ENCODE measurements at regions not wholly inside any gene's neighbourhood (a gene's known extent, or its start where the extent isn't known, plus 50 kb on each side); places are given as distances from the start of the nearest gene placed in this dataset.

DNA sequence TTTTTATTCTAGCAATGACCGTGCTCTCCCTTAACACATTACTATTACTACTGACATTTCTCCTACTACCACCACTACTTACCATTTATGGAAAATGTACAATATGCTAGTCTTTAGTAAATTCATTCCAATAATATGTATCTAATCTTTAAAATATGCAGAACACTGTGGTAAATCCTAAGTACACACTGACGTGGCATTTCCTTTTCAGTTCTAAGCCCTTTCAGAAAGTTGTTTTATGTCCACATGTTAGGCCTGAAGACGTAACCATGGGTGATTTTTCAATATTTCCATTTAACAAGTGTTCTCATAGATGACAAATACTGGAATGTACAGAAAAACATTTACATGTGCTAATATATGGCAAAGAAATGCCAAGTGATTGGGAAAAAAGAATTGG is 268.6 kb upstream of the SLIT2 start:
- Mint-ChIP-seq H3K4me3 (no peak overlapping the region), H3K27ac (no peak overlapping the region), H3K27me3 (ENCODE audit: low read depth) (no peaks in the 10 kb centered on the region), H3K4me1 (peaks cover 6% of the 10 kb centered on the region), H3K9me3 (peaks cover 38% of the 10 kb centered on the region), H3K36me3 (peaks cover 2% of the 10 kb centered on the region)
- DNase-seq (ENCODE audit: low spot score in 2 of 2, unreplicated experiment in 2 of 2), result no peak
- TF ChIP-seq, protein P1, sequence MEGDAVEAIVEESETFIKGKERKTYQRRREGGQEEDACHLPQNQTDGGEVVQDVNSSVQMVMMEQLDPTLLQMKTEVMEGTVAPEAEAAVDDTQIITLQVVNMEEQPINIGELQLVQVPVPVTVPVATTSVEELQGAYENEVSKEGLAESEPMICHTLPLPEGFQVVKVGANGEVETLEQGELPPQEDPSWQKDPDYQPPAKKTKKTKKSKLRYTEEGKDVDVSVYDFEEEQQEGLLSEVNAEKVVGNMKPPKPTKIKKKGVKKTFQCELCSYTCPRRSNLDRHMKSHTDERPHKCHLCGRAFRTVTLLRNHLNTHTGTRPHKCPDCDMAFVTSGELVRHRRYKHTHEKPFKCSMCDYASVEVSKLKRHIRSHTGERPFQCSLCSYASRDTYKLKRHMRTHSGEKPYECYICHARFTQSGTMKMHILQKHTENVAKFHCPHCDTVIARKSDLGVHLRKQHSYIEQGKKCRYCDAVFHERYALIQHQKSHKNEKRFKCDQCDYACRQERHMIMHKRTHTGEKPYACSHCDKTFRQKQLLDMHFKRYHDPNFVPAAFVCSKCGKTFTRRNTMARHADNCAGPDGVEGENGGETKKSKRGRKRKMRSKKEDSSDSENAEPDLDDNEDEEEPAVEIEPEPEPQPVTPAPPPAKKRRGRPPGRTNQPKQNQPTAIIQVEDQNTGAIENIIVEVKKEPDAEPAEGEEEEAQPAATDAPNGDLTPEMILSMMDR (IDR thresholded peaks at IDR 0.05; ENCODE audit: unreplicated experiment), result no peak

DNA sequence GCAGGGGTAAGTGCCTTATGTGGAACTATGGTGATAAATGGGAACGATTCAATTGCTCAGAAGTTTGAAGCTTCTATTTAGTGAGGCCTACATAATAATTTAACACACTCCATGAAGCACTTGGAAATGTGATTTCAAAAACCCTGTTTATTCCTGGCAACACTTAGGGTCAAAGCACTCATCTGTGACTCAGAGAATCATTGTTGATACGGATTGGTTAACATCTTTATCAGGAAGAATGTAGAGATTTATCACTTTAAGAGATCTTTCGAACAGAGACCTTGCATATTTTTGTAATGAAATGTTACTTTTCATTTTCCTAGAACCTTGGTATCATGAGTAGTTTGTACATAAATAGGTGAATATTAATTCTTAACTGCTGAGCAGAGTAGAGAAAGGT is 269.1 kb upstream of the SLIT2 start:
- no peak for DNase-seq (ENCODE audit: low spot score in 2 of 2, unreplicated experiment in 2 of 2)

DNA sequence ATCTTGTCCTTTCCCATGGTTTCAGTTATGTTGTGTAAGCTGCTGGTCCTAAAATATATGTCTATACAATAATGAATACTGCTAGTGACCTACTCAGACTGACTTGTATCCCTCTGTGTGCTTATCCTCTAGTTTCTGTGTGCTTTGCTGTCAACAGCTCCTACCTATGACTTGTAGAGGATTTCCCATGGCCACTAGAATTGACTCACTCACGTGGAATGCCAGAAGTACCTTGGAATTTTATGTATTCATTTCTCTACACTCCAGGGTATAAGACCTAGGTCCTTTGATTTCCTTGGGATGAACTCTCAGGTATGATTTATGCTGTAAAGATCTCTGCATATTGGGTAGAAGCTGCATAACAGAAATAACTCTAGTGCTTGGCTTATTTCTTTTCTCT is 279.9 kb upstream of the SLIT2 start:
- H3K36me3 Mint-ChIP-seq, result peaks cover 1% of the 10 kb centered on the region
- peaks cover 25% of the 10 kb centered on the region for H3K9me3 Mint-ChIP-seq
- H3K4me1 Mint-ChIP-seq, result peaks cover 4% of the 10 kb centered on the region
- H3K27ac Mint-ChIP-seq, result no peak overlapping the region
- DNase-seq (ENCODE audit: low spot score in 2 of 2, unreplicated experiment in 2 of 2), result no peak
- TF ChIP-seq, protein P1 (IDR thresholded peaks at IDR 0.05; ENCODE audit: unreplicated experiment), result no peak
- no peaks in the 10 kb centered on the region for H3K27me3 Mint-ChIP-seq (ENCODE audit: low read depth)
- no peak overlapping the region for H3K4me3 Mint-ChIP-seq

More for the DNA sequence above, 269.1 kb upstream of the SLIT2 start:
- H3K36me3 Mint-ChIP-seq, result peaks cover 6% of the 10 kb centered on the region
- H3K4me3 Mint-ChIP-seq, result no peak overlapping the region
- TF ChIP-seq, protein P1 (IDR thresholded peaks at IDR 0.05; ENCODE audit: unreplicated experiment), result no peak
- no peaks in the 10 kb centered on the region for H3K27me3 Mint-ChIP-seq (ENCODE audit: low read depth)
- peaks cover 1% of the 10 kb centered on the region for H3K4me1 Mint-ChIP-seq
- peaks cover 44% of the 10 kb centered on the region for H3K9me3 Mint-ChIP-seq
- no peak overlapping the region for H3K27ac Mint-ChIP-seq

DNA sequence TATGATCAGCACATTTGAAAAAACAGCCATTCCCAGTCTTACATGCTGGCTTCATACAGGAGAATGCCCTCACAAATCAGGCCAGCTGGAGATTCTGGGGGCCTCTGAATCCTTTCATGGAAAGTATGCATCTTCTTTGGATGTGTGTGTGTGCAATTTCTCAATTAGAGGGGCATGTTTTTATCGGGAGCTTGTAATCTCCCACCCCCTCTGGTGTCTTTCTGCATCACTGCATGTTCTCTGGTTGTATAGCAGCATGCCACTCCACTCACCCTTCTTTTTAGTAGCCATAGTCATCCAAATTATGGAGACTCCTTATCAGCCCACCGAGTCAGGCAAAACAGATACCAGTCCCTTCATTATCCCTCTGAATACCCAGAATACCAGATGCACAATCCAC is 282.2 kb upstream of the SLIT2 start:
- TF ChIP-seq, protein P1 (IDR thresholded peaks at IDR 0.05; ENCODE audit: unreplicated experiment), result no peak
- Mint-ChIP-seq H3K27me3 (ENCODE audit: low read depth) (no peaks in the 10 kb centered on the region), H3K36me3 (peaks cover 4% of the 10 kb centered on the region), H3K27ac (no peak overlapping the region), H3K4me3 (no peak overlapping the region), H3K4me1 (peaks cover 4% of the 10 kb centered on the region), H3K9me3 (peaks cover 29% of the 10 kb centered on the region)
- no peak for DNase-seq (ENCODE audit: low spot score in 2 of 2, unreplicated experiment in 2 of 2)

DNA sequence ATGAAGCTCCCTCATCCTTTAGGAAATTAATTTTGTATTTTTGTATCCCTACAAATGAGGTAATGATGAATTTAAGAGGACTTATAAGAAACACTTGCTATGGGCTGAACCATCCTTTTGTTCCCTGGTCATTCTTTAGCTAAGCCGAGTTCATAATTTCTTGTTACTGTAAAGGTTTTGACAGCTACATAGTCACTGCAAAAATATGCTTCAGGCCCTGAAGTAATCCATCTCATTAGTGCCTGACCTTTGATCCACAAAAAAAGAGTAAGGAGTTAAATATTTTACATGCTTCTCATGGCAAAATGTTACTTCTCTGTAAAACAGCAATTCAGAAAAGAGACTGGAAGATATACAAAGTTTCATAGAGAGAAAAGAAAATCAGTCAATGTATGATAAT is 290.6 kb upstream of the SLIT2 start:
- no peaks in the 10 kb centered on the region for H3K27me3 Mint-ChIP-seq (ENCODE audit: low read depth)
- H3K4me1 Mint-ChIP-seq, result peaks cover 15% of the 10 kb centered on the region
- peaks cover 11% of the 10 kb centered on the region for H3K9me3 Mint-ChIP-seq
- no peak for DNase-seq (ENCODE audit: low spot score in 2 of 2, unreplicated experiment in 2 of 2)
- peak overlapping the region; percentile 8 for H3K27ac Mint-ChIP-seq
- no peaks in the 10 kb centered on the region for H3K36me3 Mint-ChIP-seq
- TF ChIP-seq, protein P1 (IDR thresholded peaks at IDR 0.05; ENCODE audit: unreplicated experiment), result no peak
- no peak overlapping the region for H3K4me3 Mint-ChIP-seq

DNA sequence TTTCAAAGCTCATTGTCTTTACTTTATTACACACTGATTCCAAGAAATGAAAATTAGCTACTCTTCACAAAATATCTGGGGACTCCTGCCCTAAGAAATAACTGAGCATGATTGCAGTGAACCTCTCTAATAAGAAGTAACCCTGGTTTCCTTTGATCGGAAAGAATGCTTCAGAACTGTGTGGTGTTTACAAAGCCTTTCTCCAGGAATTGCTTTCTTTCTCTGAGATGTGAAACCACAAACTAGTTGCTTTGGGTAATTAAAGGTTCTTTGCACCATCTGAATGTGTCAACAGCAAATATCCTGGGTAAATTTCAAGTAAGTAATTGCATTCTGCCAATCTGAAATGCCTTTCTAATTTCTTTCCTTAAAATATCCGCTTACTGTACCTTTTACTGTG is 292.9 kb upstream of the SLIT2 start:
- H3K9me3 Mint-ChIP-seq, result peaks cover 3% of the 10 kb centered on the region
- H3K4me1 Mint-ChIP-seq, result peaks cover 15% of the 10 kb centered on the region
- DNase-seq (ENCODE audit: low spot score in 2 of 2, unreplicated experiment in 2 of 2), result no peak
- no peaks in the 10 kb centered on the region for H3K27me3 Mint-ChIP-seq (ENCODE audit: low read depth)
- H3K4me3 Mint-ChIP-seq, result no peak overlapping the region
- H3K27ac Mint-ChIP-seq, result no peak overlapping the region
- no peaks in the 10 kb centered on the region for H3K36me3 Mint-ChIP-seq
- TF ChIP-seq, protein P1 (IDR thresholded peaks at IDR 0.05; ENCODE audit: unreplicated experiment), result no peak
